HCT116 (cell line): ENCODE measurements at regions not wholly inside any gene's neighbourhood (a gene's known extent, or its start where the extent isn't known, plus 50 kb on each side); places are given as distances from the start of the nearest gene placed in this dataset.

Source experiments
- CBX3 ChIP-seq: IDR thresholded peaks from 2 replicates; pipeline ENCODE4 v1.6.1; 2012; ENCODE audit warnings: low read depth
- RAD21 ChIP-seq: IDR thresholded peaks from 2 replicates; pipeline ENCODE4 v1.6.1; 2012; ENCODE audit warnings: low read depth, mild to moderate bottlenecking
- REST ChIP-seq: IDR thresholded peaks from 2 replicates; pipeline ENCODE4 v1.6.1; 2012; ENCODE audit warnings: low read depth
- ZNF274 ChIP-seq: fragments of 200-500 bp; sonication (Bioruptor generic); IDR thresholded peaks from 2 replicates; pipeline ENCODE4 v1.6.1; 2014; ENCODE audit warnings: mild to moderate bottlenecking, low read depth, low read length, inconsistent platforms

DNA sequence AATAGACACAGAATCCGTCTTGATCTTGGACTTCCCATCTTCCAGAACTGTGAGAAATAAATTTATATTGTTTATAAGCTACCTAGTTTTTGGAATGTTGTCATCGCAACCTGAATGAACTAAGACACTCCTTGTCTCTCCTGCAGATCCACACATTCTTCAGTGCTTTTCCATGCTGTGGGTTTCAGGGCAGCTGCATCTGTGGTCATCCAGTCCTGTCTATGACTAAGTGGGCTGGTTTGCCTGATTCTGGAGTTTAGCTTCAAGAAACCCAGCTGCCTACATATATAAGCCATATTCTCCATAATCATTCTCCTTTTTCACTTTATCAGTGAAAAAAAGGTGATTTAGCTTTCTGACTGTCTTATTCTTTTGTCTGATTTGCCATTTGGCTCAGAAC is 170.3 kb upstream of the KIT start:
- TF ChIP-seq CBX3, result no peak
- TF ChIP-seq REST, result no peak
- TF ChIP-seq ZNF274, result no peak
- TF ChIP-seq RAD21, result no peak
